Heart left ventricle (tissue), 16 donors: ENCODE measurements at regions not wholly inside any gene's neighbourhood (a gene's known extent, or its start where the extent isn't known, plus 50 kb on each side); places are given as distances from the start of the nearest gene placed in this dataset.

Experiments
- ATAC-seq, 4 donors: fragments of 200-7000 bp; cut with Tn5 transposase; one replicate each; pipeline ENCODE4 v1.9.1; 2020 to 2022; ENCODE audit warnings: moderate library complexity in 4 of 4, mild to moderate bottlenecking in 3 of 4, moderate number of reproducible peaks in 1 of 4
- DNase-seq, 5 donors: peaks; one replicate each; pipeline ENCODE4 v3.0.0-alpha.2; 2020
- H3K27ac ChIP-seq, 12 donors: fragments of 200-600 bp; sonication (generic) in 4 of 12; one replicate each; pipeline versions ENCODE4 v1.5.0 to v1.8.0; 2016 to 2022; ENCODE audit warnings: mild to moderate bottlenecking in 2 of 12
- H3K27me3 ChIP-seq, 9 donors: fragments of 200-600 bp; sonication (generic) in 2 of 9; one replicate each; pipeline versions ENCODE4 v1.5.1 to v1.8.0; 2016 to 2022; ENCODE audit warnings: mild to moderate bottlenecking in 3 of 9
- H3K36me3 ChIP-seq, 9 donors: fragments of 200-600 bp; sonication (generic) in 2 of 9; one replicate each; pipeline versions ENCODE4 v1.5.0 to v1.8.0; 2018 to 2022; ENCODE audit warnings: mild to moderate bottlenecking in 2 of 9
- H3K4me1 ChIP-seq, 12 donors: fragments of 200-600 bp; sonication (generic) in 4 of 12; one replicate each; pipeline versions ENCODE4 v1.5.0 to v1.8.0; 2016 to 2022; ENCODE audit warnings: mild to moderate bottlenecking in 3 of 12
- H3K4me3 ChIP-seq, 12 donors: fragments of 200-600 bp; sonication (generic) in 4 of 12; one replicate each; pipeline versions ENCODE4 v1.5.0 to v1.8.0; 2017 to 2022; ENCODE audit warnings: mild to moderate bottlenecking in 9 of 12, moderate library complexity in 4 of 12
- H3K9me3 ChIP-seq, 12 donors: fragments of 200-600 bp; sonication (generic) in 4 of 12; one replicate each; pipeline versions ENCODE4 v1.5.0 to v1.8.0; 2016 to 2022; ENCODE audit warnings: mild to moderate bottlenecking in 1 of 12
- POLR2A ChIP-seq, 2 donors: fragments of 450-650 bp; IDR thresholded peaks; one replicate each; pipeline ENCODE4 v1.6.1; 2017; ENCODE audit warnings: antibody characterized with exemption in 2 of 2, mild to moderate bottlenecking in 2 of 2, moderate library complexity in 2 of 2
- WGBS, 4 donors: extraction: QIAGEN DNeasy Blood & Tissue Kit in 2 of 4; methylation state at CpG; one replicate each; pipeline versions ENCODE4 v1.1.5 to v1.1.7; 2013 to 2018; 5-methylcytosine and 5-hydroxymethylcytosine counted together
- intact Hi-C, 10 donors: fragments of 100-400 bp; cut with DNase I; formaldehyde crosslinking; loops; one replicate each; pipeline versions ENCODE4 v1.11.1 to v1.14.2; 2022
- TF ChIP-seq, protein P1 (sequence below), 12 donors: fragments of 200-600 bp; sonication (generic) in 4 of 12; IDR thresholded peaks; one replicate each; pipeline versions ENCODE4 v1.5.0 to v1.8.0; 2018 to 2022; ENCODE audit warnings: antibody characterized with exemption in 12 of 12, mild to moderate bottlenecking in 5 of 12
- donor health status: ischemic (EF 13 %, LVEDD 7.1; RV severe dilation, severe dysfunction).
- donor health status: healthy with polysubstance abuse.
- donor health status: DM: no; HTN: yes; CAD: no.
- donor health status: DM: no; HTN: no; CAD: no.
- donor health status: ischemic (EF 25% LVEDD 6.9; RV normal size, moderate dysfunction).
- donor health status: ischemic (EF 25% LVEDD 5.7; RV mildly dilated, moderate dysfunction).
- donor health status: healthy.
- donor health status: DM: yes; HTN: yes; CAD: no.
- donor health status: ischemic (EF 35%, LVEDD 5.7; RV mildly dilated, moderate dysfunction).
- donor health status: nonischemic (EF 11% LVEDD 7.7; RV severe dilation, severe dysfunction).
- donor health status: DM: yes; HTN: yes; CAD: no.
- donor health status: PGD.
- donor health status: ischemic (EF 29% LVEDD 5.4; RV normal size, mild dysfunction).
- donor health status: nonischemic (EF 23%, LVEDD 6.1; RV moderate dilation, normal function).

DNA sequence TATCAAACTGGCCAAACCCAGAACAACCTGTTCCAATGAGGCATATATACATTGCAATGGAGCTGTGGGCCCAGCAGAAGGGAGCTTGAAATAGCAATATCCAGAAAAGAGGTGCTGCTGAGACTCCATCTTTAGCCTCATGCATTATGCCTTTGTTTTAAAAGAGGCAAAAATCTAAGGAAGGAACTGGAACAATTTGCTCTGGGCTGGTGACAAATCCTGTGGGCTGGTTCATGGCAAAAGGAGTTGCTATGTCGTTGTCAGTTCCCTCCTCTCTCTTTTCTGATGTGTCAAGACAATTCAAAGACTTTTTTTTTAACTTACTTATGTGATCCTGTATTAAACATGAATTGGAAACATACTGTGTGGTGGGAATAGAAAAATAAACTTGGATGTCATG is 124.2 kb upstream of the FSHR start:
- no peaks in the 10 kb centered on the region for H3K4me1 ChIP-seq
- no peaks in the 10 kb centered on the region for H3K27me3 ChIP-seq
- TF ChIP-seq, protein P1, sequence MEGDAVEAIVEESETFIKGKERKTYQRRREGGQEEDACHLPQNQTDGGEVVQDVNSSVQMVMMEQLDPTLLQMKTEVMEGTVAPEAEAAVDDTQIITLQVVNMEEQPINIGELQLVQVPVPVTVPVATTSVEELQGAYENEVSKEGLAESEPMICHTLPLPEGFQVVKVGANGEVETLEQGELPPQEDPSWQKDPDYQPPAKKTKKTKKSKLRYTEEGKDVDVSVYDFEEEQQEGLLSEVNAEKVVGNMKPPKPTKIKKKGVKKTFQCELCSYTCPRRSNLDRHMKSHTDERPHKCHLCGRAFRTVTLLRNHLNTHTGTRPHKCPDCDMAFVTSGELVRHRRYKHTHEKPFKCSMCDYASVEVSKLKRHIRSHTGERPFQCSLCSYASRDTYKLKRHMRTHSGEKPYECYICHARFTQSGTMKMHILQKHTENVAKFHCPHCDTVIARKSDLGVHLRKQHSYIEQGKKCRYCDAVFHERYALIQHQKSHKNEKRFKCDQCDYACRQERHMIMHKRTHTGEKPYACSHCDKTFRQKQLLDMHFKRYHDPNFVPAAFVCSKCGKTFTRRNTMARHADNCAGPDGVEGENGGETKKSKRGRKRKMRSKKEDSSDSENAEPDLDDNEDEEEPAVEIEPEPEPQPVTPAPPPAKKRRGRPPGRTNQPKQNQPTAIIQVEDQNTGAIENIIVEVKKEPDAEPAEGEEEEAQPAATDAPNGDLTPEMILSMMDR (IDR thresholded peaks at IDR 0.05): no peak
- TF ChIP-seq POLR2A (IDR thresholded peaks at IDR 0.05): no peak
- intact Hi-C loops: no loop called here
- DNase-seq (no peak), ATAC-seq (no peak)
- peaks cover 0 to 17% (median 0%) of the 10 kb centered on the region in 12 donors for H3K9me3 ChIP-seq
- 47 to 85% (median 65%) methylated on average over 1 of the region's 1 CpG for WGBS, 4 donors
- H3K4me3 ChIP-seq: no peak overlapping the region
- H3K27ac ChIP-seq: no peak overlapping the region
- no peaks in the 10 kb centered on the region for H3K36me3 ChIP-seq

DNA sequence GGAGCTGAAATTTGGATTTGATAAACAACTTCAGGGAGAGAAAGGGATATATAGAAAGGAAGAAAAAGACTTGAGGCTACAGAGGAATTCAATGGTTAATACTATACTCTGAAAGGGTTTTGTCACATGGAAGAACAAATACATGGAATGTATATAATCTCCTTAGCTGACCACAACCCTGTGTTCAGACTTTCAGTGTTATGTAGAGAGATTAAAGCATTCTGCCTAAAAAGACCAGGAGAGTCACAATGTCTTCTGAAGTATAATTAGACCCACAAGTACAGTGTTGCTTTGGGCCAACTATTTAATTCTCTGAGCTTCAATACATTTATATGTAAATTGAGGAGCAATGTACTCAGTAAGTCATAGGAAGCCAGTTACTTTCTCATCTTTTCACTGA is 123.8 kb upstream of the FSHR start:
- intact Hi-C loops: no loop called here
- no peak for ATAC-seq
- Histone ChIP-seq H3K4me3 (no peak overlapping the region), H3K36me3 (no peaks in the 10 kb centered on the region), H3K9me3 (peaks cover 0 to 17% (median 0%) of the 10 kb centered on the region in 12 donors), H3K4me1 (no peaks in the 10 kb centered on the region), H3K27me3 (no peaks in the 10 kb centered on the region), H3K27ac (no peak overlapping the region)
- DNase-seq: no peak
- no peak for TF ChIP-seq POLR2A (IDR thresholded peaks at IDR 0.05)
- TF ChIP-seq, protein P1 (IDR thresholded peaks at IDR 0.05): no peak

DNA sequence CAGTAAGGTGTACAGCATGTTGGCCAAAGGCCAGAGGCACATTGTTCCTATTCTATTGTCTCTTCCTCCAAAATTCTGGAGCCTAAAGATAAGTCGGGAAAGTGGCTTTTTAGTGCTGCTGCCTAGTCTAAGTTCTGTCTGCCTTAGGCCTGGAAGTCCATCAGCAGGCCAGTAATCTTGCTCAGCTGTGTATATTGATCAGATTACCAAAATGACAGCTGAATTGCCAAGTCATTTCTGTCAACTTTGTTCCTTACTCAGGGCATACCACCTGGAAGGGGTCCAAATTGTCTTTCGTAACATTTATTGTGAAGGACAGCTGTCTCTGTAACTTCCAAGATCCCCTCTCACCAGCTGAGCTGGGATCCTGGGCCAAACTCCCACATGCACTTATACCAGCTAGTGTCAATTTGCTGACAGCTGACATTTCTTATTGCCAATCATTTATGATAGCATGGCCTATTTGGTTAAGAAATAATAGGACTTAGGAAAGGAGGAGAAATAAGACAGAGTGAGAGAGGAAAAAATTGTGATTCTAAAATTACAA is 116.8 kb upstream of the FSHR start:
- H3K36me3 ChIP-seq: no peaks in the 10 kb centered on the region
- no peak for TF ChIP-seq POLR2A (IDR thresholded peaks at IDR 0.05)
- TF ChIP-seq, protein P1 (IDR thresholded peaks at IDR 0.05): no peak
- no peak overlapping the region for H3K4me3 ChIP-seq
- DNase-seq (no peak), ATAC-seq (no peak)
- no peaks in the 10 kb centered on the region for H3K9me3 ChIP-seq
- WGBS, 4 donors: 36 to 57% (median 42%) methylated on average over 2 of the region's 2 CpGs
- intact Hi-C loops: no loop called here
- peaks cover 0 to 7% (median 0%) of the 10 kb centered on the region in 12 donors for H3K4me1 ChIP-seq
- H3K27me3 ChIP-seq: no peaks in the 10 kb centered on the region
- H3K27ac ChIP-seq: no peak overlapping the region

DNA sequence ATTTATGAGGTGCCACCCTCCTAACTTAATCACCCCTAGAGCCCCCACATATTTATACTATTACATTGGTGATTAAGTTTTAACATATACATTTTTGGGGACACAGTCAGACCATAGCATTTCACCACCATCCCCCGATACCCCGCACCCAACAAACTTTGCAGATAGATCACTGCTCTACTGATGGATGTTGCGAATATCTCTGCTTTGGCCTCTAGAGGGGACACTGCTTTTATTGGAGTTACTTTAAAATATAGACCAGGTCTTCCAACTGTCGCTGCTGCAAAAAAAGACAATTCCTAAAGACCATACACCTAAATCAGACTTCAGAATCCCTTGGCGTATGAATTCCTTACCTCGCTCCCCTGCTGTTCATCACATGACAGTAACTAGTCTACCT is 115.8 kb upstream of the FSHR start:
- TF ChIP-seq, protein P1 (IDR thresholded peaks at IDR 0.05): no peak
- TF ChIP-seq POLR2A (IDR thresholded peaks at IDR 0.05): no peak
- ATAC-seq: no peak
- Histone ChIP-seq H3K27me3 (no peaks in the 10 kb centered on the region), H3K27ac (no peak overlapping the region), H3K36me3 (no peaks in the 10 kb centered on the region), H3K4me3 (no peak overlapping the region), H3K4me1 (peaks cover 0 to 7% (median 0%) of the 10 kb centered on the region in 12 donors), H3K9me3 (no peaks in the 10 kb centered on the region)
- 96 to 99% (median 97%) methylated on average over 6 of the region's 6 CpGs for WGBS, 4 donors
- no peak for DNase-seq
- intact Hi-C loops: no loop called here
